Sigmoid colon (tissue), 6 donors: ENCODE measurements at regions not wholly inside any gene's neighbourhood (a gene's known extent, or its start where the extent isn't known, plus 50 kb on each side); places are given as distances from the start of the nearest gene placed in this dataset.

Source experiments
- DNase-seq: peaks from one replicate; pipeline ENCODE4 v3.0.0-alpha.2; 2019
- H3K27ac ChIP-seq, 4 donors: fragments of 200-600 bp; sonication (generic); one replicate each; pipeline ENCODE4 v1.5.1; 2016 to 2019; ENCODE audit warnings: mild to moderate bottlenecking in 1 of 4
- H3K27me3 ChIP-seq, 3 donors: fragments of 200-600 bp; sonication (generic); one replicate each; pipeline ENCODE4 v1.5.1; 2019; ENCODE audit warnings: mild to moderate bottlenecking in 1 of 3
- H3K36me3 ChIP-seq, 4 donors: fragments of 200-600 bp; sonication (generic); one replicate each; pipeline ENCODE4 v1.5.1; 2016 to 2019
- H3K4me1 ChIP-seq, 4 donors: fragments of 200-600 bp; sonication (generic); one replicate each; pipeline ENCODE4 v1.5.1; 2017 to 2019
- H3K4me3 ChIP-seq, 4 donors: fragments of 200-600 bp; sonication (generic); one replicate each; pipeline ENCODE4 v1.5.1; 2017 to 2019; ENCODE audit warnings: mild to moderate bottlenecking in 2 of 4, moderate library complexity in 1 of 4
- H3K9me3 ChIP-seq, 4 donors: fragments of 200-600 bp in 3 of 4; sonication (generic) in 3 of 4; one replicate each; pipeline versions ENCODE4 v1.5.1 to v1.6.1; 2013 to 2019
- CTCF ChIP-seq, 4 experiments: fragments of 450-650 bp in 3 of 4; fragments of 200-600 bp in 1 of 4; IDR thresholded peaks; one replicate each; pipeline ENCODE4 v1.5.1; 2016 to 2019; ENCODE audit warnings: antibody characterized with exemption in 4 of 4, mild to moderate bottlenecking in 3 of 4, moderate library complexity in 2 of 4
- EP300 ChIP-seq, 4 donors: sonication (generic); formaldehyde crosslinking; IDR thresholded peaks; one replicate each; pipeline ENCODE4 v1.6.1; 2017; ENCODE audit warnings: antibody characterized with exemption in 4 of 4
- POLR2A ChIP-seq, 2 donors: fragments of 450-650 bp; IDR thresholded peaks; one replicate each; pipeline ENCODE4 v1.6.1; 2016; ENCODE audit warnings: antibody characterized with exemption in 2 of 2, mild to moderate bottlenecking in 2 of 2, moderate library complexity in 2 of 2
- POLR2AphosphoS5 ChIP-seq, 4 donors: sonication (generic); formaldehyde crosslinking; IDR thresholded peaks; one replicate each; pipeline ENCODE4 v1.6.1; 2017; ENCODE audit warnings: antibody characterized with exemption in 4 of 4
- WGBS, 2 donors: extraction: QIAGEN DNeasy Blood & Tissue Kit; methylation state at CpG; one replicate each; pipeline ENCODE4 v1.1.7; 2013; 5-methylcytosine and 5-hydroxymethylcytosine counted together
- intact Hi-C: fragments of 100-400 bp; cut with DNase I; formaldehyde crosslinking; loops from one replicate; pipeline ENCODE4 v1.15.1; 2023
- donor health status: healthy with polysubstance abuse.
- donor health status: healthy.

DNA sequence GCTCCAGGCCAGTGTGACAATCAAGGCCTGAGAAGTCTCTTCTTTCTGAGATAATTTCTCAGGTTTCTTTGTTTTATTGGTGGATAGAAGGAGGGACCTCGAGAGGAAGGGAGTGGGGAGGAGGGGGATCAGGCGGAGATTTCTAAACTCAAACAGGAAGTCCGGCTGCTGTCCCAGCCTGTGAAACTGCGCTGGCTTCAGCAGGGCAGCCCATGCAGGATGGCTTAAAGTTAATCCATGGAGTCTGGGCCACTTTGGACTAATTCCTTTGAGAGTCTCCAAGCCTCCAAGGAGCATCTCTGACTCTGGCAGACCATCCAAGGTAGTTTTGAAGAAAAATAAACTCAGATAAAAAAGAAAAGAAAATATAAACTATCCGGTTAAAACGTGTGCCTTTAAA lies 378.5 kb downstream of the MLLT3 start:
- WGBS, 2 donors: 63 to 76% methylated on average over 6 of the region's 6 CpGs
- Histone ChIP-seq H3K9me3 (peaks cover 0 to 3% (median 0%) of the 10 kb centered on the region in 4 donors), H3K36me3 (no peaks in the 10 kb centered on the region), H3K4me3 (no peak overlapping the region), H3K4me1 (peaks cover 0 to 10% (median 0%) of the 10 kb centered on the region in 4 donors), H3K27ac (no peak overlapping the region), H3K27me3 (no peaks in the 10 kb centered on the region)
- intact Hi-C loops: no loop called here
- TF ChIP-seq POLR2A (IDR thresholded peaks at IDR 0.05) (no peak), POLR2AphosphoS5 (IDR thresholded peaks at IDR 0.05) (no peak), EP300 (IDR thresholded peaks at IDR 0.05) (no peak), CTCF (IDR thresholded peaks at IDR 0.05) (no peak)
- DNase-seq: no peak

- TF ChIP-seq POLR2AphosphoS5 (IDR thresholded peaks at IDR 0.05) (no peak), POLR2A (IDR thresholded peaks at IDR 0.05) (no peak), CTCF (IDR thresholded peaks at IDR 0.05) (no peak), EP300 (IDR thresholded peaks at IDR 0.05) (no peak)
- DNase-seq: no peak
- 46 to 63% methylated on average over 10 of the region's 10 CpGs for WGBS, 2 donors
- Histone ChIP-seq H3K4me1 (peaks cover 0 to 10% (median 0%) of the 10 kb centered on the region in 4 donors), H3K27me3 (no peaks in the 10 kb centered on the region), H3K36me3 (no peaks in the 10 kb centered on the region), H3K27ac (no peak overlapping the region), H3K4me3 (no peak overlapping the region), H3K9me3 (no peaks in the 10 kb centered on the region)
- intact Hi-C loops: no loop called here
Observed at GRCh38 chr9:20242510-20243189, 379.6 kb downstream of the MLLT3 start.

DNA sequence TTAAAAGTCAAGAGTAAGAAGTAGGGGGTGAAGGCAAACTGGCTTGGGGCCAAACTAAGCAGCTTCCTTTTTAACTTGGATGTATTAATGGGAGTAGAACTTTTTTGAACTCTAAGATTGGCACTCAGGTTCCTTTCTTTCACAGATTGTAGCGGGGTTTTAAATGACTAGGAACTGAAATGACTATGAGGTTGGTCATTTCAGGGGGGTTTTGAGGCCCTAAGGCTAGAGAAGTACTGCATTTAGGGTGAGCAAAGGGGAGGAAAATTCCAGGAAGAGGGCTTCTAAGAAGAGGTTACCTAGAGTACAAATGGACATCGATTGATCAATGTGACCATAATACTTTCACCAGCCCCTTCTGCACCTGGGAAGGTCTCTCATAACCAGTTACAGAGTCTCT lies 381.8 kb downstream of the MLLT3 start:
- 87 to 91% methylated on average over 2 of the region's 2 CpGs for WGBS, 2 donors
- no peak overlapping the region for H3K27ac ChIP-seq
- TF ChIP-seq POLR2AphosphoS5 (IDR thresholded peaks at IDR 0.05) (no peak), CTCF (IDR thresholded peaks at IDR 0.05) (no peak), EP300 (IDR thresholded peaks at IDR 0.05) (no peak), POLR2A (IDR thresholded peaks at IDR 0.05) (no peak)
- H3K9me3 ChIP-seq: peaks cover 0 to 3% (median 0%) of the 10 kb centered on the region in 4 donors
- no peaks in the 10 kb centered on the region for H3K27me3 ChIP-seq
- intact Hi-C loops: no loop called here
- no peak overlapping the region for H3K4me3 ChIP-seq
- H3K4me1 ChIP-seq: peaks cover 0 to 10% (median 0%) of the 10 kb centered on the region in 4 donors
- no peaks in the 10 kb centered on the region for H3K36me3 ChIP-seq
- no peak for DNase-seq

- DNase-seq: no peak
- Histone ChIP-seq H3K36me3 (no peaks in the 10 kb centered on the region), H3K4me1 (peaks cover 0 to 3% (median 0%) of the 10 kb centered on the region in 4 donors), H3K9me3 (peaks cover 0 to 4% (median 0%) of the 10 kb centered on the region in 4 donors), H3K27me3 (no peaks in the 10 kb centered on the region), H3K27ac (no peak overlapping the region), H3K4me3 (no peak overlapping the region)
- 82 to 93% methylated on average over 1 of the region's 1 CpG for WGBS, 2 donors
- intact Hi-C loops: no loop called here
- no peak for TF ChIP-seq POLR2A (IDR thresholded peaks at IDR 0.05)
- no peak for TF ChIP-seq CTCF (IDR thresholded peaks at IDR 0.05)
- no peak for TF ChIP-seq POLR2AphosphoS5 (IDR thresholded peaks at IDR 0.05)
- no peak for TF ChIP-seq EP300 (IDR thresholded peaks at IDR 0.05)
Observed at GRCh38 chr9:20238921-20239320, 383.4 kb downstream of the MLLT3 start.

GRCh38 chr9:20237686-20238085 lies 384.6 kb downstream of the MLLT3 start:
- TF ChIP-seq CTCF (IDR thresholded peaks at IDR 0.05) (no peak), POLR2A (IDR thresholded peaks at IDR 0.05) (no peak), POLR2AphosphoS5 (IDR thresholded peaks at IDR 0.05) (no peak), EP300 (IDR thresholded peaks at IDR 0.05) (no peak)
- Histone ChIP-seq H3K27ac (no peak overlapping the region), H3K27me3 (no peaks in the 10 kb centered on the region), H3K9me3 (peaks cover 0 to 4% (median 0%) of the 10 kb centered on the region in 4 donors), H3K4me3 (no peak overlapping the region), H3K4me1 (no peaks in the 10 kb centered on the region), H3K36me3 (no peaks in the 10 kb centered on the region)
- WGBS, 2 donors: 92 to 96% methylated on average over 1 of the region's 1 CpG
- DNase-seq: no peak
- intact Hi-C loops: no loop called here
